SK-N-MC (cell line): ENCODE measurements at regions not wholly inside any gene's neighbourhood (a gene's known extent, or its start where the extent isn't known, plus 50 kb on each side); places are given as distances from the start of the nearest gene placed in this dataset.

Experiments
- DNase-seq: peaks from one replicate; pipeline ENCODE4 v3.0.0-alpha.2; 2011; ENCODE audit warnings: low read depth, low spot score
- H3K27ac ChIP-seq: fragments of 200-600 bp; sonication (generic); 2 replicates; pipeline ENCODE4 v1.5.1; 2016; ENCODE audit warnings: mixed run types
- H3K36me3 ChIP-seq: fragments of 200-600 bp; sonication (generic); 2 replicates; pipeline ENCODE4 v1.6.1; 2017; ENCODE audit warnings: antibody characterized with exemption, low read length, mixed read lengths; ENCODE audit not compliant: insufficient read depth
- H3K4me3 ChIP-seq: fragments of 200-600 bp; sonication (generic); 2 replicates; pipeline ENCODE4 v1.5.1; 2016
- H3K9ac ChIP-seq: fragments of 200-600 bp; sonication (generic); 2 replicates; pipeline ENCODE4 v1.8.0; 2017; ENCODE audit warnings: mixed run types, mixed read lengths; ENCODE audit not compliant: insufficient read length
- H3K9me3 ChIP-seq: fragments of 200-600 bp; sonication (generic); 2 replicates; pipeline ENCODE4 v1.6.1; 2017; ENCODE audit warnings: low read depth, mild to moderate bottlenecking, antibody characterized with exemption, low read length, moderate library complexity, mixed read lengths
- EZH2 ChIP-seq: fragments of 200-600 bp; sonication (generic); IDR thresholded peaks from one replicate; pipeline ENCODE4 v1.6.1; 2017; ENCODE audit warnings: antibody characterized with exemption
- FOXP2 ChIP-seq: optimal IDR thresholded peaks from 2 replicates; pipeline ENCODE3; 2011; ENCODE audit warnings: mild to moderate bottlenecking, moderate library complexity; ENCODE audit not compliant: insufficient read depth; ENCODE audit errors: extremely low read length, control extremely low read depth
- POLR2AphosphoS5 ChIP-seq: IDR thresholded peaks from 2 replicates; pipeline ENCODE4 v1.6.1; 2012; ENCODE audit warnings: mild to moderate bottlenecking, low read depth, low read length, borderline replicate concordance

DNA sequence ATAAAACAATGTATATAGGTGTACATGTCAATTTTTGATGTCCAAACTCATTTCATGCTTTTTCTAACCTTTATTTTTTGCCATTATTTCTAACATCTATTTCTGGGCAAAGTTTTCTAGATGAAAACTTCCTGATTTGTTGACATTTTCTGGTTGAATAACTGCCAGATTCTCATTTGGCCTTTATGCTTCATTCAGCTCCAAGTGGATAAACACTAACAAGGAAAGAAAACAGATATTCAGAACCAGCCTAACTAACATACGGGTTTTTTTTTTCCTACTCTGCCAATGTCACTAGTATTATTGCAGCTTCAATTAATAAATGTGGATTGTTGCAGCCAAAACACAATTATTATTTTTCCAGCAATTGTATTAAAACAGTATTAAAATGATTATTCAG, 50.9 kb upstream of the RAP1GDS1 start:
- DNase-seq, result no peak
- TF ChIP-seq POLR2AphosphoS5, result no peak
- TF ChIP-seq EZH2, result no peak
- TF ChIP-seq FOXP2, result no peak

DNA sequence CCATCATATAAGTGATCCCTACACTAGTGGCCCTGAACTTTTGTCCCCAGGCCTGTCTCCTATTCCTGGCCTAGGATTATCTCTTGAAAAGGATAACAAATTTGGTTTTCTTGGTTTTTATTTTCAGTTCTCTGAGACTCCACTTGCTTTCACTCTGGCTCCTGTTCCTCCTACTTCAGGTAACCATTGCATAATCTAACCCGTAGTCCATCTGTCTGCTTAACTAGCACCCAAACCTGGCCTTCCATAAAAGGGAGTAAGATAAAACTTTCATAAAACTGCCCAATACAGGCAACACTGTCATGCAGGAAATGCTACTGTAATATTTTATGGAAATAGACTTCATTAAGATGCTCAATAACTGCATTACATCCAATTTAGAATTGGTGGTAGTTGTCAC, 52.1 kb upstream of the RAP1GDS1 start:
- H3K27ac ChIP-seq, result no peak overlapping the region
- no peak overlapping the region for H3K9ac ChIP-seq
- no peaks in the 10 kb centered on the region for H3K9me3 ChIP-seq
- H3K4me3 ChIP-seq, result no peak overlapping the region
- no peak for TF ChIP-seq EZH2
- no peak for TF ChIP-seq POLR2AphosphoS5
- TF ChIP-seq FOXP2, result no peak
- no peak for DNase-seq
- H3K36me3 ChIP-seq, result no peaks in the 10 kb centered on the region

More for the DNA sequence above, 50.9 kb upstream of the RAP1GDS1 start:
- no peaks in the 10 kb centered on the region for H3K36me3 ChIP-seq
- H3K9ac ChIP-seq, result no peak overlapping the region
- H3K27ac ChIP-seq, result no peak overlapping the region
- H3K9me3 ChIP-seq, result no peaks in the 10 kb centered on the region
- H3K4me3 ChIP-seq, result no peak overlapping the region

DNA sequence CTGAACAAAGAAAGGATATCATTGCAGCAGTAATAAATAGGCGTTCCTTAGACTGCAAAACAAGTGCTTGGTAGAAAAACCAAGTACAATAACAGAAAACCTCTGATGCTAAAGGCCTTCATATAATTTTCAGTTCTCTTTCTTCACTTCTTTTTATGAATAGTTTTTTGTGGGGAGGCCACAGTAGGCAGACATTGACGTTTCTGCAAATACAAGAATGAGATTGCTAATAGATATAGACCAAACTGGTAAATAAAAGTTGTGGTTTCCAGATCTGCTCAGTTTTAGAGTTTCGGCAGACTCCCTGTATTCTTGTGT, 57.0 kb upstream of the RAP1GDS1 start:
- Histone ChIP-seq H3K27ac (peak overlapping the region; percentile 92; the same call in 1 of the 2 replicates), H3K9ac (peak overlapping the region; percentile 29), H3K36me3 (no peaks in the 10 kb centered on the region), H3K4me3 (0 out of 2 replicates have a peak overlapping the region, but pooled peaks have one; percentile 29), H3K9me3 (no peaks in the 10 kb centered on the region)
- DNase-seq, result no peak
- no peak for TF ChIP-seq POLR2AphosphoS5
- TF ChIP-seq EZH2, result no peak
- TF ChIP-seq FOXP2, result no peak

GRCh38 chr4:98203332-98204235, 57.6 kb upstream of the RAP1GDS1 start:
- Histone ChIP-seq H3K36me3 (no peaks in the 10 kb centered on the region), H3K4me3 (0 out of 2 replicates have a peak overlapping the region, but pooled peaks have one; percentile 29), H3K27ac (peak overlapping the region; percentile 92), H3K9ac (peak overlapping the region; percentile 29), H3K9me3 (no peaks in the 10 kb centered on the region)
- DNase-seq, result no peak
- TF ChIP-seq POLR2AphosphoS5, result no peak
- no peak for TF ChIP-seq FOXP2
- TF ChIP-seq EZH2, result no peak

DNA sequence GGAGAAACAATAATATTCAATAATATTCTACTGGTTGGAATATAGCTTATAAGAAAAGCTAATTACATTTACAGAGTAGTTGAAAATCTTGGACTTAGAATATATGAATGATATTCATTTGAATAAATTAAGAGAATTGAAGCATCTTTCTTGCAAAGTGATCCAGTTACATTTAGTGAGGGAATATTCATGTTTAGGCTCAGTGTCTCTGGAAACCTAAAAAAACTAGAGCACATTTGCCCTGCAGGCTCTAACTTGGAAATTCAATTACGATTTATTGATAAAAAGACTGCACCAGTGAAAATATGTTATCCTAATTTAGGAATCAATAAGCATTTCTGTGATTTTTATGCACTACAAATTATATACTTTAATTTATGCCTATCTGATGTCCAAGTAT, 58.3 kb upstream of the RAP1GDS1 start:
- H3K9me3 ChIP-seq, result no peaks in the 10 kb centered on the region
- H3K4me3 ChIP-seq, result no peak overlapping the region
- no peaks in the 10 kb centered on the region for H3K36me3 ChIP-seq
- TF ChIP-seq FOXP2 (no peak), POLR2AphosphoS5 (no peak), EZH2 (no peak)
- H3K27ac ChIP-seq, result peak overlapping the region; percentile 92
- H3K9ac ChIP-seq, result no peak overlapping the region
- DNase-seq, result no peak

DNA sequence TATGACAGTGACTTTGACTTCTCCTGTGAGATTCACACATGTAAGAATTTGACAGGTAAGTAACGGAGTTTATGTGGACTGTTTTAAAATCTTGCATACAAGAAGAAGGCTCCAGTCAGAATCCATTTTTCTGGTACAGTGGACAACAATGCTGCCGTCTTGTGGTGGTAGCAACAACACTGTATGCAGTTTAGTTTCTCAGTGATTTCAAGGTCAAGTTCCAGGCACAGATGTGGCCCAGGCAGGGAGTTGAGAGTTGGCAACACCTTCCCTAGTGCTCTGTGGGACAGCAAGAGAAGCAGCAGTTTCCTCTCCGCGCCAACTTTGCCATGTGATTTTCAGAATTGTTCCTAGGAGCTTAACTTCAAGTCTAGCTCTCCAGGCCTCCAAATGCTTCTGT, 56.0 kb upstream of the STPG2 start:
- DNase-seq, result no peak
- no peak overlapping the region for H3K4me3 ChIP-seq
- TF ChIP-seq EZH2 (no peak), POLR2AphosphoS5 (no peak), FOXP2 (no peak)
- H3K36me3 ChIP-seq, result no peaks in the 10 kb centered on the region
- H3K9me3 ChIP-seq, result 0 out of 2 replicates have a peak, but pooled peaks cover 4% of the 10 kb centered on the region
- H3K9ac ChIP-seq, result no peak overlapping the region
- H3K27ac ChIP-seq, result no peak overlapping the region

GRCh38 chr4:98195005-98195404, 51.7 kb upstream of the STPG2 start:
- no peak overlapping the region for H3K9ac ChIP-seq
- peaks cover 13% of the 10 kb centered on the region; the same call in 1 of the 2 replicates for H3K9me3 ChIP-seq
- TF ChIP-seq FOXP2, result no peak
- no peak for TF ChIP-seq POLR2AphosphoS5
- TF ChIP-seq EZH2, result no peak
- no peak overlapping the region for H3K4me3 ChIP-seq
- H3K27ac ChIP-seq, result no peak overlapping the region
- DNase-seq, result no peak
- H3K36me3 ChIP-seq, result no peaks in the 10 kb centered on the region

GRCh38 chr4:98193459-98194105, 50.3 kb upstream of the STPG2 start:
- H3K27ac ChIP-seq, result no peak overlapping the region
- H3K36me3 ChIP-seq, result no peaks in the 10 kb centered on the region
- TF ChIP-seq POLR2AphosphoS5 (no peak), FOXP2 (no peak), EZH2 (no peak)
- H3K9me3 ChIP-seq, result peaks cover 13% of the 10 kb centered on the region; the same call in 1 of the 2 replicates
- no peak overlapping the region for H3K4me3 ChIP-seq
- no peak overlapping the region for H3K9ac ChIP-seq
- DNase-seq, result no peak
